Kidney (tissue), 13 donors: ENCODE measurements at regions not wholly inside any gene's neighbourhood (a gene's known extent, or its start where the extent isn't known, plus 50 kb on each side); places are given as distances from the start of the nearest gene placed in this dataset.

Experiments used
- DNase-seq, 5 donors: peaks; one replicate each; pipeline ENCODE4 v3.0.0-alpha.2; 2013 to 2020
- FAIRE-seq: peaks from 2 replicates; lab custom pipeline; 2012; peaks lifted over from hg19 to GRCh38; lab: Jason Lieb, UNC
- H3K27ac ChIP-seq, 2 donors: one replicate each; pipeline ENCODE4 v1.7.0; 2013; ENCODE audit warnings: low read depth in 2 of 2, low read length in 2 of 2, inconsistent platforms in 1 of 2
- H3K27me3 ChIP-seq: one replicate; pipeline ENCODE4 v1.7.1; 2013; ENCODE audit warnings: low read length, inconsistent platforms; ENCODE audit not compliant: control insufficient read depth, insufficient read depth
- H3K36me3 ChIP-seq, 3 donors: one replicate each; pipeline versions ENCODE4 v1.7.0 to v1.7.1; 2013; ENCODE audit warnings: low read length in 3 of 3, control low read depth in 1 of 3, inconsistent platforms in 1 of 3; ENCODE audit not compliant: insufficient read depth in 3 of 3, control insufficient read depth in 2 of 3
- H3K4me1 ChIP-seq, 3 donors: one replicate each; pipeline versions ENCODE4 v1.7.0 to v1.7.1; 2013; ENCODE audit warnings: low read length in 3 of 3, inconsistent platforms in 1 of 3, low read depth in 1 of 3; ENCODE audit not compliant: control insufficient read depth in 2 of 3, insufficient read depth in 2 of 3
- H3K4me3 ChIP-seq, 3 donors: one replicate each; pipeline versions ENCODE4 v1.7.0 to v1.8.1; 2013; ENCODE audit warnings: low read length in 3 of 3, control low read depth in 1 of 3, inconsistent platforms in 1 of 3
- H3K9ac ChIP-seq, 3 donors: one replicate each; pipeline versions ENCODE4 v1.7.0 to v1.7.1; 2013; ENCODE audit warnings: low read length in 3 of 3, control low read depth in 1 of 3, inconsistent platforms in 1 of 3
- H3K9me3 ChIP-seq, 3 donors: one replicate each; pipeline versions ENCODE4 v1.7.0 to v1.7.1; 2013; ENCODE audit warnings: low read length in 3 of 3, control low read depth in 1 of 3, inconsistent platforms in 1 of 3; ENCODE audit not compliant: control insufficient read depth in 2 of 3, insufficient read depth in 1 of 3
- CTCF ChIP-seq: IDR thresholded peaks from 3 replicates; pipeline ENCODE4 v1.5.1; 2012; ENCODE audit warnings: mild to moderate bottlenecking, moderate library complexity, borderline replicate concordance; ENCODE audit not compliant: insufficient read depth; ENCODE audit errors: extremely low read depth
- intact Hi-C: fragments of 100-400 bp; cut with DNase I; formaldehyde crosslinking; loops from one replicate; pipeline ENCODE4 v1.11.1; 2022
- donor health status: control.
- donor health status: control.
- donor health status: control.
- donor health status: control.
- donor health status: control.
- donor health status: DM: yes; HTN: yes; CAD: no.
- donor health status: Normal renal cell carcinoma (clear cell type).

- Histone ChIP-seq H3K4me1 (no peaks in the 10 kb centered on the region), H3K9ac (no peak overlapping the region), H3K36me3 (no peaks in the 10 kb centered on the region), H3K27ac (no peak overlapping the region), H3K27me3 (no peaks in the 10 kb centered on the region), H3K4me3 (no peak overlapping the region), H3K9me3 (no peaks in the 10 kb centered on the region)
- DNase-seq (no peak), FAIRE-seq (no peak)
- intact Hi-C loops, result no loop called here
- TF ChIP-seq CTCF, result no peak
These were observed 115.8 kb downstream of the CAPZA3 start for GRCh38 chr12:18853570-18854366.

DNA sequence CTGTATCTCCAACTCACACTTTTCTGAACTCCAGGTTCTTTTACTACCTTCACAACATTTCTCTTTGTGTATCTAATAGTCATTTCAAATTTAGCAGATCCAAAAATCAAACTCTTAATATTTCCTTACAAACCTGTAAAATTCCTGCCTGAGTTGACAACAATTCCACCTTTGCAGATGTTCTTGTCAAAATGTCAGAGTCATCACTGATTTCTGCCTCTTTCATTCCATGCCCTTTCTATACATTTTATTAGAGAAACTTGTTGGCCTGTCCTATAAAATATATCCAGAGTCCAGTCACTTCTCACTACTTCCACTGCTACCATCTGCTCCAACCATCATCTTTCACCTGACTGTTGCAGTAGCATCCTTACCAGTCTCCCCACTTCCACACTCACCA lies 119.7 kb downstream of the CAPZA3 start:
- Histone ChIP-seq H3K4me3 (no peak overlapping the region), H3K4me1 (no peaks in the 10 kb centered on the region), H3K36me3 (no peaks in the 10 kb centered on the region), H3K9me3 (no peaks in the 10 kb centered on the region), H3K9ac (no peak overlapping the region), H3K27ac (no peak overlapping the region), H3K27me3 (no peaks in the 10 kb centered on the region)
- intact Hi-C loops, result no loop called here
- FAIRE-seq (no peak), DNase-seq (no peak)
- no peak for TF ChIP-seq CTCF

DNA sequence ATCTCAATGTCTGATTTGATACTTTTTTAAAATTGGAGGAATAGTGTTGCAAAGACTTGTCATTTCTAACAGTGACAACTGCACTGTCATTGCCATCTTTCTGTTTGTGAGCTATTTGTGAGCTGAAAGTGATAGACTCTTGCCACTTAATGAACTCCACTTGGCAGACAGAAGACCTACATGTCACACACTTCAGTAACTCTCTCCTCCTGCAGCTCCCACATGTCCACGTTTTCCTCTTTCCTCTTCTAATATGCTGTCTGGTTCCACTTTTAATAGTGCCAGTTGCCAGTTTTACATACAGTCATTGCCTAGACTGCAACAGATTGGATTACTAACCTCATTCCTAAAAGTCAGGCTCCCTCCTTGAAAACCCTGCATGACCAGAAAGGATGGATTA lies 121.5 kb downstream of the CAPZA3 start:
- Histone ChIP-seq H3K27me3 (no peaks in the 10 kb centered on the region), H3K27ac (no peak overlapping the region), H3K36me3 (no peaks in the 10 kb centered on the region), H3K9ac (no peak overlapping the region), H3K4me1 (no peaks in the 10 kb centered on the region), H3K4me3 (no peak overlapping the region), H3K9me3 (no peaks in the 10 kb centered on the region)
- no peak for TF ChIP-seq CTCF
- no peak for FAIRE-seq
- peak in 1 of 5 donors; percentile 24 for DNase-seq
- intact Hi-C loops, result no loop called here
